Right cardiac atrium (tissue), 5 donors: ENCODE measurements at regions not wholly inside any gene's neighbourhood (a gene's known extent, or its start where the extent isn't known, plus 50 kb on each side); places are given as distances from the start of the nearest gene placed in this dataset.

ENCODE experiments used
- ATAC-seq, 2 donors: fragments of 200-7000 bp; cut with Tn5 transposase; one replicate each; pipeline versions ENCODE4 v1.8.0 to v1.9.1; 2020; ENCODE audit warnings: moderate library complexity in 2 of 2, mild to moderate bottlenecking in 1 of 2
- DNase-seq, 3 donors: peaks; one replicate each; pipeline ENCODE4 v3.0.0-alpha.2; 2020
- H3K27ac ChIP-seq: one replicate; pipeline ENCODE4 v1.5.1; 2013; ENCODE audit warnings: mild to moderate bottlenecking, low read length, control low read depth, moderate library complexity
- H3K27me3 ChIP-seq: one replicate; pipeline ENCODE4 v1.6.1; 2013; ENCODE audit not compliant: control insufficient read depth, insufficient read depth
- H3K4me1 ChIP-seq: one replicate; pipeline ENCODE4 v1.6.1; 2013; ENCODE audit warnings: low read length; ENCODE audit not compliant: control insufficient read depth, insufficient read depth
- H3K4me3 ChIP-seq: one replicate; pipeline ENCODE4 v1.5.1; 2013; ENCODE audit warnings: low read length, control low read depth
- H3K9me3 ChIP-seq: one replicate; pipeline ENCODE4 v1.6.1; 2013; ENCODE audit warnings: low read length; ENCODE audit not compliant: control insufficient read depth
- WGBS: extraction: QIAGEN DNeasy Blood & Tissue Kit; methylation state at CpG from one replicate; pipeline ENCODE4 v1.1.7; 2013; 5-methylcytosine and 5-hydroxymethylcytosine counted together
- intact Hi-C, 4 donors: fragments of 100-400 bp; cut with DNase I; formaldehyde crosslinking; loops; one replicate each; pipeline versions ENCODE4 v1.11.0 to v1.14.0; 2022 to 2023
- donor health status: healthy with polysubstance abuse.
- donor health status: DM: no; HTN: yes; CAD: no.
- donor health status: DM: no; HTN: no; CAD: no.
- donor health status: DM: no; HTN: yes; CAD: no; lungs with severe emphysema.
- donor health status: DM: yes; HTN: yes; CAD: no.

- Histone ChIP-seq H3K9me3 (no peaks in the 10 kb centered on the region), H3K4me3 (no peak overlapping the region), H3K27me3 (no peaks in the 10 kb centered on the region), H3K27ac (no peak overlapping the region), H3K4me1 (no peaks in the 10 kb centered on the region)
- 81% methylated on average over 3 of the region's 3 CpGs for WGBS
- intact Hi-C loops: no loop called here
- ATAC-seq: no peak
- DNase-seq: no peak
Observed at GRCh38 chr14:65345266-65345665, 67.3 kb upstream of the FUT8 start.

- H3K4me3 ChIP-seq: no peak overlapping the region
- DNase-seq: no peak
- H3K27ac ChIP-seq: no peak overlapping the region
- H3K27me3 ChIP-seq: no peaks in the 10 kb centered on the region
- no peaks in the 10 kb centered on the region for H3K9me3 ChIP-seq
- intact Hi-C loops: no loop called here
- no peak for ATAC-seq
- no peaks in the 10 kb centered on the region for H3K4me1 ChIP-seq
- WGBS: 83% methylated on average over 5 of the region's 5 CpGs
Observed at GRCh38 chr14:65346474-65346873, 66.1 kb upstream of the FUT8 start.

- Histone ChIP-seq H3K4me1 (no peaks in the 10 kb centered on the region), H3K27me3 (no peaks in the 10 kb centered on the region), H3K4me3 (no peak overlapping the region), H3K9me3 (no peaks in the 10 kb centered on the region), H3K27ac (no peak overlapping the region)
- intact Hi-C loops: no loop called here
- whole genome bisulfite sequencing: 31% methylated on average over 5 of the region's 5 CpGs
- ATAC-seq (peak; percentile 52), DNase-seq (peak; percentile 35 to 66 (median 66))
Observed at GRCh38 chr14:65346895-65347294, 65.6 kb upstream of the FUT8 start.

DNA sequence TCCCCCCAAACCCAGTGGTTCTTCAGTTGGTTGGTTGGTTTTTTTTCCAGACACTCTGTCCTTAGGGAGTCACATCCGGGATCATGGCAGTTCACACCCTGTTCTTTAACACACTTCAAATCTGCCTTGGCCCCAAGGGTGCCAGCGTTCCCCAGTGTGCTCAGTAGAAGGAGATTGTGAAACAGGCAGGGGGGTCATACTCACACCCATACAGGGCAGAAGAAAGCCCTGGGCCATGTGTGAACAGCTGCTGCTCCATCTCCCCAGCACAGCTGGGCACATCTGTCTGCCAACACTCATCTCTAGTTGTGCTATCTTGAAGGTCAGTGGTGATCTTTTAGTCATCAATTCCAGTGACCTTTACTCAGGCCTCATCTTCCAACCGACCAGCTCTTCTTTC is 64.4 kb upstream of the FUT8 start:
- no peak overlapping the region for H3K27ac ChIP-seq
- WGBS: 54% methylated on average over 3 of the region's 3 CpGs
- DNase-seq (peak in 1 of 3 donors; percentile 23), ATAC-seq (peak in 1 of 2 donors; percentile 51)
- H3K27me3 ChIP-seq: no peaks in the 10 kb centered on the region
- no peaks in the 10 kb centered on the region for H3K4me1 ChIP-seq
- intact Hi-C loops: no loop called here
- no peak overlapping the region for H3K4me3 ChIP-seq
- no peaks in the 10 kb centered on the region for H3K9me3 ChIP-seq

- WGBS: 94% methylated on average over 4 of the region's 4 CpGs
- Histone ChIP-seq H3K27me3 (no peaks in the 10 kb centered on the region), H3K4me1 (no peaks in the 10 kb centered on the region), H3K4me3 (no peak overlapping the region), H3K27ac (no peak overlapping the region), H3K9me3 (no peaks in the 10 kb centered on the region)
- ATAC-seq: no peak
- intact Hi-C loops: no loop called here
- DNase-seq: no peak
Observed at GRCh38 chr14:65349100-65349499, 63.4 kb upstream of the FUT8 start.

DNA sequence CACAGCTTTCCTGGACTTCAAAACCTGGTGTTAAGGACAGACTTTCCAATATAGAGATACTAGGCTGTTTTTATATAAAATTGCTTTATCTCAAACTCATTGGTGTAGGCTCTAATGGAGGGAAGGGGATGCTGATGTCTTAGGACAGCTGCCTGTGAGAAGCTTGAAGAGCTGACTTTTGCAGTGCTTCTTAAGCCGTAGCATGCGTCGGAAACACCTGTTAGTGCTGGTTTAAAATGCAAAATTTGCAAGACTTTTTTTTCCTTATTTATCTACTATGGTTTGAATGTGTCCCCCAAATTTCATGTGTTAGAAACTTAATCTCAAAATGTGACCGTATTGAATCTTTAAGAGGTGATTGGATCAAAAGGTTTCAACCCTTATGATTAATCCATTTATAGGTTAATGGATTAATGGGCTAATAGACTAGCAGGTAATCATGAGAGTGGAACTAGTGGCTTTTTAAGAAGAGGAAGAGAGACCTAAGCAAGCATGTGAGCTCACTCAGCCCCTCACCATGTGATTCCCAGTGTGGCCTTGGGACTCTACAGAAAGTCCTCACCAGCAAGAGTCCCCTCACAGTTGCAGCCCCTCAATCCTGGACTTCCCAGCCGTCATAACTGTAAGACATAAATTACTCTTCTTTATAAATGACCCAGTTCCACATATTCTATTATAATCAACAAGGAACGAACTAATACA is 60.9 kb upstream of the FUT8 start:
- H3K4me3 ChIP-seq: no peak overlapping the region

DNA sequence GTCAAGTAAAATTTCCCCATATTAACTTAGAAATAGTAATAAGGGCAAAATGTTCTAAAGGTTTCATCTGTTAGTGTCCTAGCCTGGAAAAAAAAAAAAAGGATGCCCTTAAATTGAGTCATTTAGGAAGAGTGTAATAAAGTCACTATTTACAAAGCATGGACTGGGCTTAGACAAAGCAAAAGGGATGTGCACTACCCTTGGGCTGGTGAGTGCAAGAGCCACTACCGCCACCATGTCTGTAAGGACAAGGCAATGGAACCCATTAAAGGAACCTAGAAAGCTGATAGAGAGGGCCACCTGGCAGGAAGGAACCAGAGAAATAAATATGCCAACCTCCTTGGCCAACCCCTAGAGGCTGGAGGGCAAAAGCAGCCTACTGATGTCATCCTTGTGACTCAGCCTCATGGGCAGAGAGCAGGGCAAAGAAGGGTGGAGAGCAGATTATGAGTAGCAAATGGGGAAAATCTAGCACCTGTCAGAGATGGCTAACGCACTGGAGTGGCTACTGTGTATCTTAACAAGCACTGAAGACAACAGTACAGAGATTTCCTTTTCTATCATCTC is 59.5 kb upstream of the FUT8 start:
- intact Hi-C loops: no loop called here

More for the DNA sequence above, 60.9 kb upstream of the FUT8 start:
- ATAC-seq (no peak), DNase-seq (no peak)
- 92% methylated on average over 6 of the region's 6 CpGs for WGBS
- H3K27ac ChIP-seq: no peak overlapping the region
- no peaks in the 10 kb centered on the region for H3K9me3 ChIP-seq
- no peaks in the 10 kb centered on the region for H3K27me3 ChIP-seq
- intact Hi-C loops: no loop called here
- H3K4me1 ChIP-seq: no peaks in the 10 kb centered on the region

DNA sequence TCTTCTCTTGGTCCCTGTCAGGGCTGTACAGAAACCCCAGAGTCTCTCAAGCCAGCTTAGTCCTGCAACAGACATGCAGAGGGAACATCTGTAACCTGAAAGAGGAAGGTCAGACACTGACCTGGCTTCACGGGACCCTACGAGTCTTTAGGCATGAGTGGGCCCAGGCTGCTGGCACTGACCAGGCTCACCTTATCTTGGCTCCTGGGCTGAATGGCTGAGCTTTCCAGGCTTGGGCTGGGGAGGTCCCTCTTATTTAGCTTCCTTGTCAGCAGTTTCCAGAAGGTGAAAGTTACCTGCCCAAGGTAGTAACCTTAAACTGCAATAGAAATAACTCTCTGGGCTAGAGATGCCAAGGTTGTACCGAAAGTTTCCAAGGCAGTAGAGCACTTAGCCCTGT is 58.4 kb upstream of the FUT8 start:
- ATAC-seq (no peak), DNase-seq (no peak)
- H3K4me1 ChIP-seq: no peaks in the 10 kb centered on the region
- H3K27ac ChIP-seq: no peak overlapping the region
- intact Hi-C loops: no loop called here
- no peaks in the 10 kb centered on the region for H3K9me3 ChIP-seq
- H3K27me3 ChIP-seq: no peaks in the 10 kb centered on the region
- H3K4me3 ChIP-seq: no peak overlapping the region
- whole genome bisulfite sequencing: 93% methylated on average over 3 of the region's 3 CpGs

More for the DNA sequence above, 59.5 kb upstream of the FUT8 start:
- no peaks in the 10 kb centered on the region for H3K27me3 ChIP-seq
- 79% methylated on average over 2 of the region's 2 CpGs for WGBS
- no peak overlapping the region for H3K27ac ChIP-seq
- ATAC-seq (no peak), DNase-seq (no peak)
- no peaks in the 10 kb centered on the region for H3K4me1 ChIP-seq
- no peaks in the 10 kb centered on the region for H3K9me3 ChIP-seq
- H3K4me3 ChIP-seq: no peak overlapping the region

GRCh38 chr14:65354715-65355114 is 57.8 kb upstream of the FUT8 start:
- 66% methylated on average over 4 of the region's 4 CpGs for WGBS
- intact Hi-C loops: no loop called here
- no peaks in the 10 kb centered on the region for H3K27me3 ChIP-seq
- H3K27ac ChIP-seq: no peak overlapping the region
- ATAC-seq (no peak), DNase-seq (no peak)
- H3K9me3 ChIP-seq: no peaks in the 10 kb centered on the region
- no peaks in the 10 kb centered on the region for H3K4me1 ChIP-seq
- H3K4me3 ChIP-seq: no peak overlapping the region

DNA sequence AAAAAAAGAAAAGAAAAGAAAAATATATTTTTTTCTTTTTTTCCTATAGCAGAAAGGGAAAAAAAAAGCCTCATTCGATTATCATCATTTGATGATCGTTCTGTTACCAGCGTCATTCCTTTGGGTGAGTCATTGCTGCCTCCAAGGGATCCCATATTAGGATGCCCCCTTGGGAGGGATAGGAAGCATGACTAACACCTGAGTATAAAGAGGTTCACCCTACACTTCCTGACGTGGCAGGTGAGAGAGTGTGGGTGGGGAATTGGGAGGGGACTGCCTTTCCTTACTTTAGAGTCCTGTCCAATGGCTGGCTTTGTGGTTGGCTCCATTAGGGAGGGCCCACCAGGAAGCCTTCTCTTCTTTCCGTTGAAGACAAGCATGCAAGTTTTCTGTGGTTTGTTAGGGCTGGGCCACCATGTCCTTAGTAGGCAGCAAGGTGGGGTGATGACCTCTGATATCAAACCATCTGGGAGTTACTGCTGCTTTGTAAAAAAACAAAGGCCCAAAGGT is 56.1 kb upstream of the FUT8 start:
- Histone ChIP-seq H3K4me1 (no peaks in the 10 kb centered on the region), H3K4me3 (no peak overlapping the region), H3K27ac (no peak overlapping the region), H3K27me3 (no peaks in the 10 kb centered on the region), H3K9me3 (no peaks in the 10 kb centered on the region)
- no peak for ATAC-seq
- intact Hi-C loops: no loop called here
- 63% methylated on average over 5 of the region's 5 CpGs for WGBS
- no peak for DNase-seq

- no peaks in the 10 kb centered on the region for H3K4me1 ChIP-seq
- no peak for DNase-seq
Observed at GRCh38 chr14:65357113-65357512, 55.4 kb upstream of the FUT8 start.

More at GRCh38 chr14:65357113-65357512, 55.4 kb upstream of the FUT8 start:
- WGBS: 55% methylated on average over 2 of the region's 2 CpGs
- no peaks in the 10 kb centered on the region for H3K27me3 ChIP-seq
- intact Hi-C loops: no loop called here
- no peak overlapping the region for H3K27ac ChIP-seq
- ATAC-seq: no peak
- H3K9me3 ChIP-seq: no peaks in the 10 kb centered on the region
- H3K4me3 ChIP-seq: no peak overlapping the region
